Activated CD8-positive, alpha-beta memory T cell treated with anti-CD3 and anti-CD28 coated beads, Interleukin-2, amount 10 ng/mL, durations not matched to agents 7 days and 5 days (primary cell): ENCODE measurements at regions not wholly inside any gene's neighbourhood (a gene's known extent, or its start where the extent isn't known, plus 50 kb on each side); places are given as distances from the start of the nearest gene placed in this dataset.
"Not testable (repeated sequence)": the region's sequence is repeated elsewhere in the genome, so short reads cannot be mapped to it uniquely, and the experiment has no call there.

Experiments
- ATAC-seq: fragments of 150-1000 bp; cut with Tn5 transposase; one replicate; pipeline ENCODE4 v1.10.0; 2021; ENCODE audit warnings: moderate library complexity
- CTCF ChIA-PET: fragments of 350-600 bp; sonication (Branson Sonifier 250); formaldehyde crosslinking; loops from one replicate; lab custom pipeline; 2021; ENCODE audit warnings: antibody characterized with exemption; lab: Charles Lee
- DNase-seq: peaks from one replicate; pipeline ENCODE4 v3.0.0-alpha.2; 2020
- H3K27ac Mint-ChIP-seq: one replicate; pipeline ENCODE4 v1.8.0; 2021; ENCODE audit warnings: mild to moderate bottlenecking, mixed read lengths
- H3K27me3 Mint-ChIP-seq: one replicate; pipeline ENCODE4 v1.8.0; 2021; ENCODE audit warnings: mixed read lengths
- H3K36me3 Mint-ChIP-seq: one replicate; pipeline ENCODE4 v1.8.0; 2021; ENCODE audit warnings: mild to moderate bottlenecking, mixed read lengths
- H3K4me1 Mint-ChIP-seq: one replicate; pipeline ENCODE4 v1.8.0; 2021; ENCODE audit warnings: mixed read lengths
- H3K4me3 Mint-ChIP-seq: one replicate; pipeline ENCODE4 v1.8.0; 2021; ENCODE audit warnings: mild to moderate bottlenecking, moderate library complexity, mixed read lengths
- H3K9me3 Mint-ChIP-seq: one replicate; pipeline ENCODE4 v1.8.0; 2022; ENCODE audit warnings: low read depth, mixed read lengths

- CTCF ChIA-PET, H3K36me3 Mint-ChIP-seq, DNase-seq, H3K27me3 Mint-ChIP-seq, H3K27ac Mint-ChIP-seq, ATAC-seq, H3K4me1 Mint-ChIP-seq, H3K4me3 Mint-ChIP-seq, H3K9me3 Mint-ChIP-seq: not testable (repeated sequence)
Observed at GRCh38 chr6:58121616-58122015, 804.2 kb downstream of the PRIM2 start.

DNA sequence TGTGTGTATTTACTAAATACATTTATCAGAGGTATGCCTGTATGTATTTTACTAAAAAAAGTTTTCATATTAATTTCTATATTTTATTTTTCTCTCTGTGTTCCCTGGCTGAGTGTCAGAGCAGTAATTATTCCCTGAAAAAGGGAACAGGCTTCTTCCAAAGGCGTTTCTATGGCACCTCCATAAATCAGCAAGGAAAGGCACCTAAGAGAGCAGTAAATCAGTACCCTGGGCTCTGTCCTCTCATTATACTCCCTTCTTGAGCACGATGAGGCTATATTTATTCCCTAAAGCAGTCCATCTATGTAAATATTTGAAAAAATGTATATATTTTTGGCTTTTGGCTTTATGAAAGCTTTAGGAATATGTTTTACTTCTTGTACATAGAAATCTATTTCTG is 806.3 kb downstream of the PRIM2 start:
- H3K9me3 Mint-ChIP-seq, H3K27me3 Mint-ChIP-seq, H3K4me3 Mint-ChIP-seq, ATAC-seq, H3K27ac Mint-ChIP-seq, H3K36me3 Mint-ChIP-seq, H3K4me1 Mint-ChIP-seq, CTCF ChIA-PET, DNase-seq: not testable (repeated sequence)

- H3K27ac Mint-ChIP-seq, H3K27me3 Mint-ChIP-seq, H3K9me3 Mint-ChIP-seq, DNase-seq, ATAC-seq, CTCF ChIA-PET, H3K36me3 Mint-ChIP-seq, H3K4me3 Mint-ChIP-seq, H3K4me1 Mint-ChIP-seq: not testable (repeated sequence)
Observed at GRCh38 chr6:58128549-58128948, 811.1 kb downstream of the PRIM2 start.

DNA sequence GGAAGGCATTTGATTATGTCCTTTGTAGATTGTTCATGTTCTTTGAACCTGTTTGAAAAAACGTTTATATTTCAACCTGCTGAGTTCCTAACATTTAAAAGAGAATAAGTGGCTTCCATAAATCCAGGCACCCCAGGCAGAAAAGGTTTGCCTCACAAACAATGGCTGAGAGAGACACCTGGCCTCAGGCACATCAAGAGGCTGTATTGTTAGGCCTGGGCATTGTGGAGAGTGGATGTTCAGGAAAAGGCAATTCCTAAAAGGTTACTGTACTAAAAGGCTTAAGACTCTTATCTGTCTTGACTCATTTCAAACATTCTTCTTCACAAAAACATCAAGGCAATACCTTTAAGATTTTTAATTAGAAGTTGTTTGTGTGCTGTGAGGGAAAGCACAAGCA is 811.7 kb downstream of the PRIM2 start:
- DNase-seq, ATAC-seq, H3K27ac Mint-ChIP-seq, CTCF ChIA-PET, H3K4me3 Mint-ChIP-seq, H3K4me1 Mint-ChIP-seq, H3K36me3 Mint-ChIP-seq, H3K27me3 Mint-ChIP-seq, H3K9me3 Mint-ChIP-seq: not testable (repeated sequence)

DNA sequence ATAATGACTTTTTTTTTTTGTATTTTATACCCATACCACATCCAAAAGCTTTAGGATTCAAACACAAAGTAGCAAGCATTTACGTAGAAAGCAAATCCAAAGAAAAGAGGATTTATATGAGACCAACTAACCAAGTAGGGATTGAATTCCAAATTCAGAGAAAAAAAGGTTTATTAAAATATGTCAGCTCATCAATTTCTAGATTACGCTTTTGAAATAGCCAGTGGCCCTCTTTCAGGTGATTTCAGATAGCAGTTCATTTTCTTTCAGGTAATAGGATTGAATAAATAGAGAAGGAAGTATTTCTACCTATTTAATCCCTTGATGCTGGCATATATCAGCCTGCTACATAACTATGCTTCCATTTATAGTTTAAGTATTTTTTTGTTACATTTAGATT is 822.3 kb downstream of the PRIM2 start:
- ATAC-seq, CTCF ChIA-PET, H3K9me3 Mint-ChIP-seq, H3K4me3 Mint-ChIP-seq, H3K4me1 Mint-ChIP-seq, H3K36me3 Mint-ChIP-seq, H3K27me3 Mint-ChIP-seq, DNase-seq, H3K27ac Mint-ChIP-seq: not testable (repeated sequence)

DNA sequence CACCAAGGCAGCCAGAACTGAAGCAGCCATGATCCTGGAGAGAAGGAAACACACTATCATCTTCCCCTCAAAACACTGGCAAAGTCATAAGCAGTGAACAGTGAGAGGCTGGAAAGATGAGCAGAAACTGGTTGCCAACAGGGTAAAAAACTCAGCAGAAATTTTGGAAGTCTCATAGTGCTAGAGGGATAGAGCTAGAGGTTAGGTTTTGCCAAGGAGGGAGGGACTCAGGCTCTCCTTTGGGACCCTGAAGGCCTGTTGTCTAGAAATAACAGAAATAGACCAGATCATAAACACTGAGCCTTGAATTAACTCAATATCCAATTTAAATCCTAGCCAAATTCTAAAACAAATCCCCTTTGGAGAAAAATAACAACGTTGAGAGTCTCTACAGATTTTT is 853.6 kb downstream of the PRIM2 start:
- DNase-seq, CTCF ChIA-PET, H3K27me3 Mint-ChIP-seq, H3K4me1 Mint-ChIP-seq, H3K9me3 Mint-ChIP-seq, H3K36me3 Mint-ChIP-seq, ATAC-seq, H3K4me3 Mint-ChIP-seq, H3K27ac Mint-ChIP-seq: not testable (repeated sequence)

- H3K36me3 Mint-ChIP-seq, H3K4me3 Mint-ChIP-seq, DNase-seq, ATAC-seq, H3K27ac Mint-ChIP-seq, H3K27me3 Mint-ChIP-seq, H3K9me3 Mint-ChIP-seq, CTCF ChIA-PET, H3K4me1 Mint-ChIP-seq: not testable (repeated sequence)
Observed at GRCh38 chr6:58181557-58182065, 864.2 kb downstream of the PRIM2 start.

DNA sequence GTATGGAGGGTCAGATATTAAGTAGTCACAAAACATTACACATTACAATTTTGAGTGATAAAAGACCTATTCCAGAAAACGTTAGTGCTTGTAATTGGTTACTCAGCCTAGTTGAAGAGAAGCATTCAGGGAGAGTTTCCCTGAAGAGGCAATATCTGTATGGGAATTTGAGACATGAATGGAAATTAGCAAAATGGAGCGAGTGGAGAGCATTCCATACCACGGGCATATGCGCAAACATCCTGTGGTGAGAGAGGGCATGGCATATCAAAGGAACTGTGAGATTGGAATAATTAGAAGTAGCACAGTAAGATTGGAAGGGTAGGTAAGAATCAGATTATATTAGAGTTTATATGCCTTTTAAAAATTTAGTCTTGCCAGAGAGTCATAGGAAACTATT is 867.9 kb downstream of the PRIM2 start:
- CTCF ChIA-PET, ATAC-seq, H3K27ac Mint-ChIP-seq, H3K36me3 Mint-ChIP-seq, H3K4me3 Mint-ChIP-seq, DNase-seq, H3K4me1 Mint-ChIP-seq, H3K27me3 Mint-ChIP-seq, H3K9me3 Mint-ChIP-seq: not testable (repeated sequence)

- H3K27me3 Mint-ChIP-seq, DNase-seq, H3K9me3 Mint-ChIP-seq, H3K4me1 Mint-ChIP-seq, H3K36me3 Mint-ChIP-seq, CTCF ChIA-PET, H3K27ac Mint-ChIP-seq, H3K4me3 Mint-ChIP-seq, ATAC-seq: not testable (repeated sequence)
Observed at GRCh38 chr6:58193209-58193608, 875.8 kb downstream of the PRIM2 start.

- ATAC-seq (no peak), DNase-seq (no peak)
- no peaks in the 10 kb centered on the region for H3K27me3 Mint-ChIP-seq
- H3K9me3 Mint-ChIP-seq, result no peaks in the 10 kb centered on the region
- H3K4me1 Mint-ChIP-seq, result no peaks in the 10 kb centered on the region
- CTCF ChIA-PET, result no interaction called here
- no peak overlapping the region for H3K4me3 Mint-ChIP-seq
- no peak overlapping the region for H3K27ac Mint-ChIP-seq
- H3K36me3 Mint-ChIP-seq, result no peaks in the 10 kb centered on the region
Observed at GRCh38 chr6:58198301-58198700, 880.9 kb downstream of the PRIM2 start.

DNA sequence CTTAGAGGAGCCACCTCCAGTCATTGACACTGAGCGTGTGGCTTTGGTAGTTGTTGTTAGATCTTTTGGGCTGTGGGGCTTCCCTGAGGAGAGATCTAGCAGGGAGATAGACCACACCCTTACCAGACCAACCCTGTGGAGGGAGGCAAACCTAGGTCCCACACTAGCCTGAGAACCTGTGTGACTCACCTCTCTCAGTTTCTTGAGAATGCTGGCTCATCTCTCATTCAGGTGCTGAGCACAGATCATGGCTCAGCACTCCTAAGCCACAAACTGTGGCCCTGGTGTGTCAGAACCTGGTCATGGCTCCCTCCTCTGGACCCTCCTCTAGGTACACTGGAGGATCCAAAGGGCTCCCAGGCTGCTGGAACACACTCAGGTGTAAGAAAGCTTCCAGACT is 919.7 kb downstream of the PRIM2 start:
- H3K36me3 Mint-ChIP-seq, H3K4me3 Mint-ChIP-seq, H3K27ac Mint-ChIP-seq, H3K9me3 Mint-ChIP-seq, H3K27me3 Mint-ChIP-seq, H3K4me1 Mint-ChIP-seq, DNase-seq, CTCF ChIA-PET, ATAC-seq: not testable (repeated sequence)

- ATAC-seq, DNase-seq, CTCF ChIA-PET, H3K27me3 Mint-ChIP-seq, H3K36me3 Mint-ChIP-seq, H3K4me3 Mint-ChIP-seq, H3K4me1 Mint-ChIP-seq, H3K9me3 Mint-ChIP-seq, H3K27ac Mint-ChIP-seq: not testable (repeated sequence)
Observed at GRCh38 chr6:58238421-58238820, 921.0 kb downstream of the PRIM2 start.

- H3K9me3 Mint-ChIP-seq, ATAC-seq, H3K27ac Mint-ChIP-seq: not testable (repeated sequence)
Observed at GRCh38 chr6:58257625-58258024, 940.2 kb downstream of the PRIM2 start.

DNA sequence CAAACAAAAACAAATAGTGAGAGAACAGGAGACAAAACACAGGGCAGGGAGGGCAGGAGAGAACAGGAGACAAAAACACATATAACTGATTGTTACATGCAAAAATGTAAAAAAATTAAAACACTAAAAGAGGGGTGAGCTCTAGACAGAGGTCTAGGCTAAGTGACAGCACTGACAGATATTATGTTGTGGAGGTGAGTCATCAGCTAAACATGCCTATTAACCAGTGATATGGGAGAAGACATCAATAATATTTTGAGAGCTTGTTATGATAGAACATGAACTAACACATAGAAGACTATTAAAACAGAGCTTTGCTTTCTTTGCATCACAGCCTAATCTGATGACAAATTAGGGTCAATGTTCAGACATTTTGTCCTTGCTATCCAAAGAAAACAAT is 972.7 kb downstream of the PRIM2 start:
- CTCF ChIA-PET, result no interaction called here
- Mint-ChIP-seq H3K4me3 (no peak overlapping the region), H3K4me1 (no peaks in the 10 kb centered on the region), H3K36me3 (no peaks in the 10 kb centered on the region), H3K27me3 (no peaks in the 10 kb centered on the region), H3K27ac (no peak overlapping the region), H3K9me3 (peaks cover 2% of the 10 kb centered on the region)
- no peak for DNase-seq
- ATAC-seq, result no peak

More at GRCh38 chr6:58257625-58258024, 940.2 kb downstream of the PRIM2 start:
- H3K36me3 Mint-ChIP-seq, CTCF ChIA-PET, H3K4me1 Mint-ChIP-seq, H3K27me3 Mint-ChIP-seq, DNase-seq, H3K4me3 Mint-ChIP-seq: not testable (repeated sequence)

GRCh38 chr6:58291319-58291718 is 973.9 kb downstream of the PRIM2 start:
- H3K4me3 Mint-ChIP-seq, CTCF ChIA-PET, ATAC-seq, H3K4me1 Mint-ChIP-seq, H3K27me3 Mint-ChIP-seq, H3K36me3 Mint-ChIP-seq, H3K27ac Mint-ChIP-seq, DNase-seq, H3K9me3 Mint-ChIP-seq: not testable (repeated sequence)
